ENCODE measurements at regions not wholly inside any gene's neighbourhood (a gene's known extent, or its start where the extent isn't known, plus 50 kb on each side); places are given as distances from the start of the nearest gene placed in this dataset.

- TF ChIP-seq CTCF (IDR thresholded peaks at IDR 0.05): no peak
- TF ChIP-seq POLR2A (IDR thresholded peaks at IDR 0.05): no peak
These were observed 52.9 kb upstream of the PPARA start for GRCh38 chr22:46097268-46097900.
